ENCODE measurements at regions not wholly inside any gene's neighbourhood (a gene's known extent, or its start where the extent isn't known, plus 50 kb on each side); places are given as distances from the start of the nearest gene placed in this dataset.
"Not testable (repeated sequence)": the region's sequence is repeated elsewhere in the genome, so short reads cannot be mapped to it uniquely, and the experiment has no call there.

DNA sequence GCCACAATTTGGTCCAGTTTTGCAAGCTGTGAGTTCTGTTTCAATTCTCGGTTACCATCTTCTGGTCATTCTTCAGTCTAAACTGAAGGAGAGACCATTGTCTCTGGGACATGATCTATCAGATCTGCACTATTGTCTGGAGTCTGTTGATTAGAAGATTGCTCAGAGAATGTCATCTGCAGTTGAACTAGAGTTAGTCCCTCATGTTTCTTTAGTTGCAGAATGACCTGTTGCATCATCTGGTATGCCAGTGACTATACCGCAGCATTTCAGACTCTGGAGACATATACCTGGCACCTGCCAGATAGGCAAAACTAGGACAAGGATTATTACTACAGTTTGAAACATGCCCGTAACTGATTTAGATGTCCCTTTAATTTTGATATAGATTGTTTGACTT, 194.8 kb downstream of the LRRC70 start:
- DNase-seq (ENCODE audit: low spot score) = no peak
- CTCF ChIA-PET = no interaction called here
- TF ChIP-seq, protein P1, sequence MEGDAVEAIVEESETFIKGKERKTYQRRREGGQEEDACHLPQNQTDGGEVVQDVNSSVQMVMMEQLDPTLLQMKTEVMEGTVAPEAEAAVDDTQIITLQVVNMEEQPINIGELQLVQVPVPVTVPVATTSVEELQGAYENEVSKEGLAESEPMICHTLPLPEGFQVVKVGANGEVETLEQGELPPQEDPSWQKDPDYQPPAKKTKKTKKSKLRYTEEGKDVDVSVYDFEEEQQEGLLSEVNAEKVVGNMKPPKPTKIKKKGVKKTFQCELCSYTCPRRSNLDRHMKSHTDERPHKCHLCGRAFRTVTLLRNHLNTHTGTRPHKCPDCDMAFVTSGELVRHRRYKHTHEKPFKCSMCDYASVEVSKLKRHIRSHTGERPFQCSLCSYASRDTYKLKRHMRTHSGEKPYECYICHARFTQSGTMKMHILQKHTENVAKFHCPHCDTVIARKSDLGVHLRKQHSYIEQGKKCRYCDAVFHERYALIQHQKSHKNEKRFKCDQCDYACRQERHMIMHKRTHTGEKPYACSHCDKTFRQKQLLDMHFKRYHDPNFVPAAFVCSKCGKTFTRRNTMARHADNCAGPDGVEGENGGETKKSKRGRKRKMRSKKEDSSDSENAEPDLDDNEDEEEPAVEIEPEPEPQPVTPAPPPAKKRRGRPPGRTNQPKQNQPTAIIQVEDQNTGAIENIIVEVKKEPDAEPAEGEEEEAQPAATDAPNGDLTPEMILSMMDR (conservative IDR thresholded peaks at IDR 0.05; ENCODE audit: low read depth) = no peak
- no peak overlapping the region for H3K27ac ChIP-seq
- POLR2A ChIA-PET (ENCODE audit: low non-redundant PET) = no interaction called here

DNA sequence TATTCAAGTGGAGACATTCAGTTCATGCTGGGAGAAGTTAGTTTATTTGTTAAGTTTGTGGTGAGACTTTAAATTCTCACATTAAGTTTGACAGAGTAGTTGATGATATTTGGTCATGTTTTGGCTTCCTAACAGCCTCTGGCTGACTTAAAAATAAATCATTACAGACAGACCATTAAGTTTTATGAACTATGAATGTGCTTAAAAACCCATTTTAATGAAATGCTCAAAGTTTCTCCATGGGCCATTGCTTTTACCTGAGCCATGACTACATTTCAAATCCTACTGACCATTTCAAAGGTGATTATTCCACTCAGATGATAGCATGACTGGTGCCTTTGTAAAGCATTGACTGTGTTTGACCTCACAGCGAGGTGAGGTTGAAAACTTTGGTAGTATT, 192.7 kb downstream of the LRRC70 start:
- TF ChIP-seq, protein P1 (conservative IDR thresholded peaks at IDR 0.05; ENCODE audit: low read depth) = no peak
- DNase-seq (ENCODE audit: low spot score) = no peak
- H3K27ac ChIP-seq = no peak overlapping the region
- POLR2A ChIA-PET (ENCODE audit: low non-redundant PET) = no interaction called here
- CTCF ChIA-PET = interaction anchor here (0.7 to 1.0 kb wide), 2 partner anchors 8 to 478 kb away, joined by 3 read pairs; no protein-coding TSS in a partner anchor

DNA sequence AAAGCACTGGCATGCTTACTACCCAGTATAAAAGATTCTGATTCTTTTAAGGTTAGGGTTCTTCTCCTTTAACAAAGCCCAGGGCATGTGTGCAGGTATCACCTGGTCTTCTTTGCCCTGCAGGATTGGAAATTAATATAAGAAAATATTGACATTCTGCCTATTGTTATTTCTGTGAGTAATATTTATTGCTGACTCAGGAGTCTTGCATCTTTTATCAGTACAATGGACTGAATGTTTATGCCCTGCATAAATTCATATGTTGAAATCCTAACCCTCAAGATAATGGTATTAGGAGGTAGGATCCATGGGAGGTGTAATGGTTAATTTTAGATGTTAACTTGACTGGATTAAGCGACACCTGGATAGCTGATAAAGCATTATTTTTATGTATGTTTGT, 189.0 kb downstream of the LRRC70 start:
- ChIA-PET CTCF (interaction anchor here (0.6 kb wide), 1 partner anchor 1262 kb away, joined by 4 read pairs; no protein-coding TSS in a partner anchor), POLR2A (ENCODE audit: low non-redundant PET) (no interaction called here)
- TF ChIP-seq, protein P1 (conservative IDR thresholded peaks at IDR 0.05; ENCODE audit: low read depth) = no peak
- no peak for DNase-seq (ENCODE audit: low spot score)
- H3K27ac ChIP-seq = no peak overlapping the region

DNA sequence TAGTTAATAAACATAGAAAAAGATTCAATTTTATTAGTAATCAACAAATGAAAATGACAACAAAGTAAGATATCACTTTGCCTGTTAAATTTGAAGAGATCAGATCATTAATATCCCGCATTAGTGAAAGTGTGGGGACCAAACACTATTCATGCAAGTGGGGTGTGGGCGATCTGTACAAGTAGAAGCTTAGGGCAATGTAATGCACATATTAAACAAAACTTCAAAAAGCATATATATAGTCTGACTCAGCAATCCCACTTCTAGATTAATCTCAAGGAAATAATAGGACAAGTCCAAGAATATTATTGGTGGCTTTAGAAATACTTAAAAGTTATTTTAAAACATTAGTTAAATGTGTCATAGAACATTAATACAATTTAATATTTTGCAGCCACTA, 188.5 kb downstream of the LRRC70 start:
- H3K27ac ChIP-seq = no peak overlapping the region
- ChIA-PET POLR2A (ENCODE audit: low non-redundant PET) (no interaction called here), CTCF (interaction anchor here (0.6 to 1.5 kb wide), 2 partner anchors 12 to 1263 kb away, joined by 3 to 4 read pairs; no protein-coding TSS in a partner anchor)
- no peak for DNase-seq (ENCODE audit: low spot score)
- TF ChIP-seq, protein P1 (conservative IDR thresholded peaks at IDR 0.05; ENCODE audit: low read depth) = no peak

DNA sequence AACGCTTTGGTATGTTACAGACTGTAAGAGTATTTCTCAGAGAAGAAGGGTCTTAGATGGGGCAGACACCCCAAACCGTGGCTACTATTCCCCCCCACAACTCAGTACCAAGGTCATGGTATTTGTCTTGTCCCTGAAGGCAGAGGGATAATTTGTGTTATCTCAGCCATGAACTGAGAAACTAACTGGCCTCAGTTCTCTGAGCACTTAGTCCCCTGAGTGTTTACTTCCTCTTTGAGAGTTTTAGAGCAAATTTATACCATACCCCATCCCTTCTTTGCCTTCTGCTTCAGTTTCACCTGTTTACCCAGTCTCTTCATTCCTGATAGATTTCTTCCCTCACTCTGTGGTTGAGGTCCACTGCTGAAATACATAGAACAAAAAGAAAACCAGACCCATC, 183.9 kb downstream of the LRRC70 start:
- TF ChIP-seq, protein P1 (conservative IDR thresholded peaks at IDR 0.05; ENCODE audit: low read depth) = no peak
- CTCF ChIA-PET = no interaction called here
- DNase-seq (ENCODE audit: low spot score) = no peak
- POLR2A ChIA-PET (ENCODE audit: low non-redundant PET) = no interaction called here
- H3K27ac ChIP-seq = no peak overlapping the region

DNA sequence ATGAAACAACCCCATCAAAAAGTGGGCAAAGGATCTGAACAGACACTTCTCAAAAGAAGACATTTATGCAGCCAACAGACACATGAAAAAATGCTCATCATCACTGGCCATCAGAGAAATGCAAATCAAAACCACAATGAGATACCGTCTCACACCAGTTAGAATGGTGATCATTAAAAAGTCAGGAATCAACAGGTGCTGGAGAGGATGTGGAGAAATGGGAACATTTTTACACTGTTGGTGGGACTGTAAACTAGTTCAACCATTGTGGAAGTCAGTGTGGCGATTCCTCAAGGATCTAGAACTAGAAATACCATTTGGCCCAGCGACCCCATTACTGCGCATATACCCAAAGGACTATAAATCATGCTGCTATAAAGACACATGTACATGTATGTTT, 179.1 kb downstream of the LRRC70 start:
- DNase-seq (ENCODE audit: low spot score); POLR2A ChIA-PET (ENCODE audit: low non-redundant PET); H3K27ac ChIP-seq; CTCF ChIA-PET: not testable (repeated sequence)

DNA sequence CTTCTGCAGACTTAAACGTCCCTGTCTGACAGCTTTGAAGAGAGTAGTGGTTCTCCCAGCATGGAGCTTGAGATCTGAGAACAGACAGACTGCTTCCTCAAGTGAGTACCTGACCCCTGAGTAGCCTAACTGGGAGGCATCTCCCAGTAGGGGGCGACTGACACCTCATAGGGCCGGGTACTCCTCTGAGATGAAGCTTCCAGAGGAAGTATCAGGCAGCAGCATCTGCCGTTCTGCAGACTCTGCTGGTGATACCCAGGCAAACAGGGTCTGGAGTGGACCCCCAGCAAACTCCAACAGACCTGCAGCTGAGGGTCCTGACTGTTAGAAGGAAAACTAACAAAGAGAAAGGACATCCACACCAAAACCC, 174.4 kb downstream of the LRRC70 start:
- DNase-seq (ENCODE audit: low spot score); H3K27ac ChIP-seq; CTCF ChIA-PET; POLR2A ChIA-PET (ENCODE audit: low non-redundant PET): not testable (repeated sequence)

DNA sequence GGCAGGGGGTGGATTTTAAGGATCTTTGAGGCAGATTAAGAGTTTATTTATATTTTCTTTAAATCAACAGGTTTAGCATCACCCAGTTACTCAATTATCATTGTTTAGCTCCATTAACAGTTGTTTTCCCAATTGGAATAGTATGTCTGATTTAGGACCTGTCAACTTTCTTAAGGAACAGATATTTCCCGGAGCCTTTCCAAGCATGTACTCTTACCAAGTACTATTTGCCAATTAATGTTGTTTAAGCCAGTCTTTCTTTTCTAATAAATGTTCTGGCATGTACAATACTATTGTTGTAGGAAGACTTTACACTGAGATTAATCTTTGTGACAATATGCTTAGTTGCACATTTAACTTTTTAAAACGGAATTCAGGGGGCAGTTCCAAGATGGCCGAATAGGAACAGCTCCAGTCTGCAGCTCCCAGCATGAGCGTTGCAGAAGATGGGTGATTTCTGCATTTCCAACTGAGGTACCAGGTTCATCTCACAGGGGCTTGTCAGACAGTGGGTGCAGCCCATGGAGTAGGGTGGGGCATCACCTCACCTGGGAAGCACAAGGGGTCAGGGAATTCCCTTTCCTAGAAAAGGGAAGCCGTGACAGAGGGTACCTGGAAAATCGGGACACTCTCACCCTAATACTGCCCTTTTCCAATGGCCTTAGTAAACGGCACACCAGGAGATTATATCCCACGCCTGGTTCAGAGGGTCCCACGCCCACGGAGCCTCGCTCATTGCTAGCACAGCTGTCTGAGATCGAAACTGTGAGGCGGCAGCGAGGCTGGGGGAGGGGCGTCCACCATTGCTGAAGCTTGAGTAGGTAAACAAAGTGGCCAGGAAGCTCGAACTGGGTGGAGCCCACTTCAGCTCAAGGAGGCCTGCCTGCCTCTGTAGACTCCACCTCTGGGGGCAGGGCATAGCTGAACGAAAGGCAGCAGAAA, 173.7 kb downstream of the LRRC70 start:
- H3K27ac ChIP-seq; DNase-seq (ENCODE audit: low spot score); POLR2A ChIA-PET (ENCODE audit: low non-redundant PET); CTCF ChIA-PET: not testable (repeated sequence)

Data from RWPE1 (cell line).